GM19238 (cell line): ENCODE measurements at regions not wholly inside any gene's neighbourhood (a gene's known extent, or its start where the extent isn't known, plus 50 kb on each side); places are given as distances from the start of the nearest gene placed in this dataset.
A peak's percentile ranks its signal among the peaks of the same experiment; 100 is the strongest.

Experiments used
- DNase-seq: peaks from one replicate; pipeline ENCODE4 v3.0.0; 2011; ENCODE audit warnings: low spot score; ENCODE audit not compliant: insufficient read length

DNA sequence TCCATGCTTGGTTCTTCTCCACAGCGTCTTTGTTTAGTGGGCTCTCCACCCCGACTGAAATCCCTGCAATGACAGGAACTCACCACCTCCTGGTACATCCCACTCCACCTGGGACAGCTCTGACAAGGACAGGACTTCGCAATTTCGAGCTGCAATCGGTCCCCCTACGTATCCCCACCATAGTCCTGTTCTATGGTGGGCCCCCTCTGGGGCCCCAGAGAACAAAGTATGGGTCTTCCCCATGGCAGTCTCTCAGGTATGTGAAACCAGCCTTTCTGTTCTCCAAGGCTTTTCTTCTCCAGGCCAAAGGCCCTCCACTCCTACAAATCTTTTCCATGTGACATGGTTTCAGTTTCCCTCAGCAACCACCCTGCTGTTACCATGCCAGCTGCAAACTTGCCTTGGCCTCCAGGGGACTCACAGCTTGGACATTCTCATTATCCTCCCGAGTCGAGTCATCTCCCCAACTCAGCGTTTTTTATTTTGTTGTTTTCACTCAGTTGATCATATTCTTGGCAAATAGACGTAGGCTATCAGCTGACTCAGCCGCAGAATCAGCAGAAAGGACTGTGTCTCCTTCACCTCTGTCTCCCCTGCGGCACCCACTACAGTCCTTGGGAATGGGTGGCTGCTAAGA lies 233.3 kb downstream of the OPA1 start:
- DNase-seq = no peak

DNA sequence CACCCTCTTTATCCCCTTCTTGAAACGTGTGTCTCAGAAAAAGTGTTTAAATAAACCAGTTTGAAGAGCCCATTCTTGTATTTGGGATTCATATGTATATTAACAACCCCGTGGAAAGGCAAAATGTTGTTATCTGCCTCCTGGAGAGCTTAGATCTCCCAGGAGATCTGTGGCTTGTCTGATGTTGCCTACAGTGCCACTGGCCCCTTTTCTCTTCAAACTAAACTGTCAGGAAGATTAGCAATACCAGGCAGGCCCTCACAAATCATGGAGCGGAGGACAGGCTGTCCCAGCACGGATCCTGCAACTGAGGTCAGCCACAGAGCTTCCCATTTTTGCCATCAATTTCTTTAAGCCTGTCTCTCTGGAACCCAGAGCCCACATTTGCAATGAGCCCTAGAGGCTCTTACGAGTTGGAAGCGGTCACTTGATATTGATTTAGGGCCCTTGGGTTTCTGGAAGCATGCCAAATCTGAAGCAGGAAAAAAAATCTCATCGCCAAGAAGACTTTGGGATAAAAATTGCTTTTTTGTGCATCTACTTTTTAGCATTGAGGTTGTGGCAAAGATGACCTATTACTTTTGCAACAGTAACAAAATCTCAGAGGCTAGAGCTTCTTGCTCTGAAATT lies 234.1 kb downstream of the OPA1 start:
- DNase-seq = no peak

DNA sequence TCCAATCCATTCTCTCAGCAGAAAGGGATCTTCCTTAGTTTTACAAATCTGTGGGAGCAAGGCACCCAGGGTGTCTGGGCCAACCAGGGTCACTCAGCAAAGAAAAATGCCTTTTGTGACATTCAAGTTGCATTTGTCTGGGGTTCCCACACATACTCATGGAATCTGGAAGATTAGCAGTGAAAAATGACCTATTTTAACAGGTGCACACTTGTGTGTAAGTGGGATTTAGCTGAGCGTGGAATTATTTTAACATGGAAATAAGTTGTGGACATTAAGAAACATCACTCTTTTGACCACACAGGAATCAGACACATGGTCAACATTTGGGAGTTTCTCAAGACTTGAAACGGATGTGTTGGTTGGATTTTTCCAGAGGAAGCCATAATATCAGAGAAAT lies 234.9 kb downstream of the OPA1 start:
- DNase-seq = no peak

DNA sequence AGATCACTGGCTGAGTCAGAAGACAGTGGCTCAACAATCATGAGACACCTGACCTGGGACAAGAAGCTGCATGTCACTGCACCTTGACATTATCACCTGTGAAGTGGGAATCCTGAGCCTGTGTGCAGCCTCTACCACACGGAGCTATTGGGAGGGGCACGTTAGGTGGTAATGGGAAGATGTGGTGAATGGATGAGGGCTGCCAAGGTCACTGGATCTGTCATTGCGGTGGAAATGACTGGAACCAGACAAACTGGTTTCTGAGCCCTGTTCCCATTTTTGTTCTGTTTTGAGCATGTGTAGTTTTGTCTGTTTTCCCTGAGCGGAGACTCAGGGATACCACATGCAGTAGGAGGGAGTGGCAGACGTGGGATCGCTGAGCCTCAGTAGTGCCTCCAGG lies 235.5 kb downstream of the OPA1 start:
- DNase-seq = no peak

DNA sequence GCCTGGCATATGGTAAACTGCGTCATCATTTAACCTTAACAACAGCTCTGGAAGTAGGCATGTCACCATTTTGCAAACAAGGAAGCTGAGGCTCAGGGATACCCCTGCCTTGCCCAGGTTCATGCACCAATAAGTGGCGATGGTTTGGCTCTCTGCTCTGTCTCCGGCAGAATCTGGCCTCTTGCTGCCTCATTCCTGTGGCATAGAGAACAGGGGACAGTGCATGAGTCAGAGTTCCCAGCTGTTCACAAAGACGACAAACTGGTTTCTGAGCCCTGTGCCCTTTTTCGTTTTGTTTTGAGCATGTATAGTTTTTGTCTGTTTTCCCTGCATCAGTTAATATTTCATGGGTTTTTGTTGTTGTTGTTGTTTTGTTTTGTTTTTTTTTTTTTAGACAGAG lies 236.8 kb downstream of the OPA1 start:
- no peak for DNase-seq

DNA sequence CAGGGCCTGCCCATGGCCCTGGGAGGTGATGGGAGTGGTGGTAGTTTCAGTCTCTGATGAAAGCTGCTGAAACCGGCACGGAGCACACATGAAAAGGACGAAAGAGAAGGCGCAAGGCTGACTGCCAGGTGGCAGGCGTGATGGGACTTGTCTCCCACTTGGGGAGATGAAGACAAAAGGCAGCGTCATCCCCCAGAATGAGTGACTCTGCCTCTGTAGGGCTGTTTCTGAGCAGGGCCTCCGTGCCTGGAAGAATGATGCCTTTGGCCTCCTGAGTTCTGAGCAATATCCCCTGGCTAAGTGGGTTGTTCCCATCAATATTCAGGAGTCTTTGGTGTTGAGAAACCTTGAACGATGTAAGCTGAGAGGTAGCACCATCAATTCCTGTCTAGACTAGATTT lies 237.8 kb downstream of the OPA1 start:
- no peak for DNase-seq

DNA sequence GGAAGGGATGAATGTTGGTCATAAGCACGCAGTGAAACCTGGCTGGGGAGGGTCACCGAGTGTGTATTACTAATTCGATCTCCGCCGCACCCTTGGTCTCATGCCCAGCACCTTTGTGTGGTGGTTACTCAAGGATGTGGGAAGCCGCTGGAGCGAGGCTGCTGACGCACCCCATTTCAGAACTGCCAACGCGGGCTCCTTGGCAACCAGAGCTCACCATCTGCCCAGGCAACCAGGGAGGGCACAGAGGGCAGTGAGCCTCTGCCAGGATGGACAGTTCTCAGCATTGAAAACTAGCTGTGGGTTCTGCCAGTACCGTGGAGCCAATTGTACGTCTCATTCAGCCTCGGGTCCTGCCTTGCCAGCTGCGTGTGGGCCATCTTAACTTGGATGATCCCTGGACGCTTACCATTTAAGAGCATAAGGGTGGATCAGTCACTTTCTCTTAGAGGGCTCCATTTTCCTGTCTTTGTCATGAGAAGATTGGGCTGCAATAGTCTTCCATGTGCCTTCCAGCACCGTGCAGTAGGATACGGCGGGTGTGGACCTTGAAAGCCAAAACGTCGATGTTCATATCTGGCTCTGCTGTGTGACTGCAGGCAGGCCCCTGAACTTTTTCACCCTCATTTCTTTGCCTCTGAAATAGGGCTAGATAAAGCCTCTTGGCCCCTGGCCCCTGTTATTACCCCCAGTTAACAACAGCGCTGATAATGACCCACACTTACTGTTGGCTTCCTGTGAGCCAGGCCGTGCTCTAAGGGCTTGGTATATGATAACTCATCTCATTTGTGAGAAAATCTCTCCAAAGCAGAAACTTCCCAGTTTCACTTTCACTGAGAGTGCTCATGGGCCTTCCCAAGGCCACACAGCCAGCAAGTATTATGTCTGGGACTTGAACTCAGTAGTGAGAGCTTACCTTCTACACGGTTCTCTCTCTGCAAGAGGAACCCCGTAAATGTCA lies 238.8 kb downstream of the OPA1 start:
- peak; percentile 9 for DNase-seq

DNA sequence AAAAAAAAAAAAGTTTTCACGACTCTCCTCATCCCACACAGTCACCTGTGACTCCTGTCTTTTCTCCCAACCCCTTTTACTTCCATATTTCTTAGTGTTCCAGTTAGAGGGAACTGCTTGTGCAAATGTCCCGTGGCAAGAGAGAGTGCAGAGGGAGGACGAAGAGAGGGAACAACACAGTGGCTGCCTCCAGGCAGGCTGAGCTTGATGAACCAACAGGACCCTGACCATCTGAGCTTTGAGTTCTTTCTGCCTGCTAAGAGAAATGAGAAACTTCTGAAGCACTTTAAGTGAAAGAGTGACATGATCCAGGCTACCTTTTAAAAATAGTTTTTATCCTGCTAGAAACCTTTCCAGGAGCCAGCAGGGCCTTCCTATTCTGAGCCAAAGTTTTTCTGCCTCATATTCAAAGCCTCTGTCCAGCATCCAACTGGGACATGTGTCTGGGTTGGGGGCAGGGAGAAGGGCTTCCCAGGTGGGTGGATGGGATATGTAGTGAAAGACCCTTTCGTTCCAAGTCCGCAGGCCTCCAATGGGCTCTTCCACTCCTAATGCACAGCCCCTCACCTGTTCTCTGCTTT lies 239.9 kb downstream of the OPA1 start:
- no peak for DNase-seq

DNA sequence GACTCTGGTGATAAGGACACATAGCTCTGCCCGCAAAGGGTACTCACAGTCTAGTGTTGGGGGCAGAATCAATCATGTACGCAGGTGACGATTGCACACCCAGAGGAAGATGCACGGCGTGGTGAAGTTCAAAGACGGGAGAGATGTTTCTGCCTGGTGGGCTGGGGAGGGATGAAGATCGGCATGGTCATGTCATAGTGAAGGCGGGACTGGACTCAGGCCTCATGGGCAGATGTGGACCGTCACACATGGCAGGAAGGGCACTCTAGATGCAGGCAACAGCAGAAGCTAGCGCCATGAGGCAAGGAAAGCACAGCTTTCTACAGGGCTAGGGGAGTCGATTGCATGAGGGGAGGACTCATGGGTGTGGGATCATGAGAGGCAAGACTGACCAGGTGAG lies 240.6 kb downstream of the OPA1 start:
- no peak for DNase-seq

DNA sequence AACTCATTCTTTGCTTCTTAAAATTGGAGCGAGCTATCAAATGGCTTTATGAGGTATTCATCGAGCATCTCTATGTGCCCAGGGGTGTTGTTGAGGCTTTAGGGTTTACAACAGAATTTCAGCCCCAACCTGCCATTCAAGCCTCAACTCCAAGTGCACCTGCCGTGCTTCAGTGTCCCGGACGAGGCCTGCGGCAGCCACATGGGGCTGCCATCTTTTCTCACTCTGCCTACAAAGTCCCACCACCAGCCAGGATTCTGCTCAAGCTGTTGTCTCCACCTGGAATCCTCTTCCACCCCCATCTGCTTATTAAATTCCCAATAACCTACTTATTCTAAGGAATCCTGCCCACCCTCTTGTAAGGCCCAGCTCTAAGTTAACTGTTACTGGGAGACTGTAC lies 242.4 kb downstream of the OPA1 start:
- no peak for DNase-seq

DNA sequence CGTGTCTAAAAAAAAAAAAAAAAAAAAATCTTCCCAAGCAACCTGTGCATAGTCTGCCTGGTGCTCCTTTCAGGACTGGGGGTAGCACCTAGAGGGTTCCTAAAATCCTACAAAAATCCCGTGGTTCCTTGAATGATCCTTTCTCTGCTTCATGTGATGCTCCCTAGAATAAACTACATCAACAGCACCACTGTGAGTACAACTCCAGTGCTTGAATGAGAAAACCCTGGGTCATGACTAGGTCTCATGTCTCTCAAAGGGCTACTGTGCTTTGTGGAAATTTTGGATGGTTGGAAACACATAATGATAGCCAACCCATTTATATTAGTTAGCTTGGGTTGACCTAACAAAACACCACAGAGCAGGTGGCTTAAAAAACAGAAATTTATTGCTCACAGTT lies 243.5 kb downstream of the OPA1 start:
- no peak for DNase-seq

DNA sequence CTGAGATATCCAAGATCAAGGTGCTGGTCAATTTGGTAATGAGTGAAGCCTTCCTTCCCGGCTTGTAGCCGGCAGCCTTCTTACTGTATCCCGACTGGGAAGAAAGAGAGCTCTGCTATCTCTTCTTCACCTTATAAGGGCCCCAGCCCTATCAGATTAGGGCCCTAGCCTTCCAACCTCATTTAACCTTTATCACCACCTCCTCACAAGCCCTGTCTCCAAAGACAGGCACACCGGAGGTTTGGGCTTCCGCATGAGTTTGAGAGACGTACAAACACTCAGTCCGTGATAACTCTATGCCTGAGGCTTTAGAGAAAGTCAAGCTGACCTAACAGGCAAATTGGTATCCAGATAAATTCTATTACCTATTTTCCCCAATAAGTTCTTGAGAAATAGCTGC lies 243.9 kb downstream of the OPA1 start:
- DNase-seq = no peak

DNA sequence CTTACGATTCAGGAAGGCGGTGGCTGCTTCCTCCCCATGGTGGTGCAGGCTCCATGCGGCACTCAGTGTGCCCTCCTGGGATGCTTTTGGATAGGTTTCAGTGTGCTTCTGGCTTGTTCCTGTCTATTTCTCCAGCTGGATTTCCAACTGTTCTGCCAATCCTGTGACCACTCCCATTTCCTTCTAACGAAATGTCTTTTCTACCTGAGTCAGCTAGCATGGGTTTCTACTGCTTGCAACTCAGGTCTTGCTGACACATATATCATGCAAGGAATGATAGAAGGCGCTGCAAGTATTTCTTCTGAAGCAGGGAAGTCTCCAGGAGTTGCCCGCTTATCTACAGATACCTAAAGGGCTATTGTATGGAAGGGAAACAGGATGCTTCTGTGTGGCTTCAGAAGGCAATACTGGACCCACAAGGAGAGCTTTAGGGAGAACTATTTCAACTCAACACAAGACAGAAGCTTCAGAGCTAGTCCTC lies 244.4 kb downstream of the OPA1 start:
- no peak for DNase-seq

DNA sequence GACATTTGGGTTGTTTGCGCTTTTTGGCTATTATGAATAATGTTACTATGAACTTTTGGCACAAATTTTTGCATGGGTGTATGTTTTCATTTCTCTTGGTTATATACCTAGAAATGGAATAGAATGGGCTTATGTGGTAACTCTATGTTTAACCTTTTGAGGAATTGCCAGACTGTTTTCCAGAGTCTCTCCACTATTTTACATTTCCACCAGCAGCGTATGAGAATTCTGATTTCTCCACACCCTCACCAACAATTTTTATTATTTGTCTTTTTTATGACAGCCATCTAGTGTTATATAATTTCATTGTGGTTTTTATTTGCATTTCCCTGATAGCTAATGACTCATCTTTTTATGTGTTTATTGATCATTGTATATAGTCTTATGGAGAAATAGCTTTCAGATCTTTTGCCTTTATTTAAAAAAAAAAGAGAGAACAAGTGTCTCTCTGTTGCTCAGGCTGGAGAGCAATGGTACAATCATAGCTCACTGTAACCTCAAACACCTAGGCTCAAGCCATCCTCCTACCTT lies 247.2 kb downstream of the OPA1 start:
- no peak for DNase-seq

DNA sequence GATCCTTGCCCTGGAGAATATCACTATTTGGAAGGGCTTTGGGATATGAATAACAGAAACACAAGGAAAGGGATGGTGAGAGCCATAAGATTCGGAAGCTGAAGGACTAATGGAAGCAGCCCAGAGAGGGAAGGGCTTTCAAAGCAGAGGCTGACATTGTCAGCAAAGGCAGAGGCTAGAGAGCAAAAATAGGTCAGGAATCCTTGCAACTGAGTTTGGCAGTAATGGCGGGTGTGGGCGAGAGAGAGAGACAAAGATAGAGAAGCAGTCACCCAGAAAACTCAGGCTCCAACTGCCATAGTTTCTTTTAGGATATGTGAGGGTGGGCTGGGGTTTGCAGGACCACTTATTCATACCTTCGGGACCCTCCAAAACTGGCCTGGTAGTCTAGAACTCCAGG lies 248.6 kb downstream of the OPA1 start:
- no peak for DNase-seq

DNA sequence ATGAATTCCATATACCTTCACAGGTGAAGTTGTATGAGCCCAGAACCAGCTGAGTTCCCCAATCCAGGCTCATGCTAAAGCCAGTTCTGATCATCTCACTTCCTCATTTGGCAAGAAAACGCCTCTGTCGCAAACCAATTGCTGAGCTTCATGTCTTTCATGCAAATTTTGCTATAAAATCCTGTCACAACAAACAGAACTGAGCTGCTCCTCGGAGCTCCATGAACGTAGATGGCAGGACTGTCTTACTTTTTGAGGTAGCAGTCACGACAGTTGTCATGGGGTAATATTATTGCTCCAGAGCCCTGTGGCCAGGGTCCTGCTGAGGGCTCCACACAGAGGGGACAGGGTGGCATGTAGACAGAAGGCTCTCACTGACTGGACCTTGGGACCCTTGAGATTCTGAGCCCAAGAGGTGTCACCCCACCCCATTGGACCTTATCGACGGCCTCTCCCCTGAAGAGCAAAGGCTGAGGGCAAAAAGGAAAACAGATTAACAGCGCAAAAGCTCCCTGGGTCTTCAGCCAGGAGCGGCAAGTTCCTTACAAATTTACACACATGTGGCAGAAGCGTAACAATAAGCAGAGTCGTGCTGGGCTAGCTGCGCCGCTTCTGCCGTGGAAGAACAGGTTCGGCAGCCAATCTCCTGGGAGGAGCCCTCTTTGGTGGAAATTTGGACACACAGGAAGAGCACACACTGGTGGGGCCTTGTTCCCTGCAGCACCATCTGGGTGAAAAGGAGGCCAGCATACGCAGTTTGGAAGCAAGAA lies 249.2 kb downstream of the OPA1 start:
- peak; percentile 46 for DNase-seq

DNA sequence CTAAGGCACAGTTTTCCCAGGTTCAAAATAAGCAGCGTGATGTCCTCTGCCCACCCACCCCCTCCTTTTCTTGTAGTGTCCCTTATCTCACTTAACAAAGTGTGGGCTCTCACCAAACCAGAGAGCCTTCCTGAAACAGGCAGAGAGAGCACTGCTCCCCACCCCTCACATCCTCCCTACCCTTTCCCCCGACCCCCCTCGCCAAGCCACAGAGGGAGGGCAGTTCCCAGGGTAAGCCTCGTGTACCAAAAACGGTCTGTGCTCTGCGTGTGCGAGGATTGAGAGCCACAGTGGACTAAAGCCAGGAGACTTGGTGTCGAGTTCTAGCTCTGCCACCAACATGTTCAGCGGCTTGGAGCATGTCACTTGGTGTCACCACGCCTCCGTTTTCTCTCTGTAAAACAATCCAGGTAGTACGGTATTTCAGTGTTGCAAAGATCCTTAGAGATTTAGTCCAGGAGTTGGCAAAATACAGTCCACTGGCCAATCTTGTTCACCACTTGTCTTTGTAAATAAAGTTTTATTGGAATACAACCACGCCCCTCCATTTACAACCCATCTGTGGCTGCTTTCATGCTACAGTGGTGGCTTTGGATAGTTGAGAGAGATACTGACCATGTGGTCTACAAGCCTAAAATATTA lies 249.9 kb downstream of the OPA1 start:
- no peak for DNase-seq

DNA sequence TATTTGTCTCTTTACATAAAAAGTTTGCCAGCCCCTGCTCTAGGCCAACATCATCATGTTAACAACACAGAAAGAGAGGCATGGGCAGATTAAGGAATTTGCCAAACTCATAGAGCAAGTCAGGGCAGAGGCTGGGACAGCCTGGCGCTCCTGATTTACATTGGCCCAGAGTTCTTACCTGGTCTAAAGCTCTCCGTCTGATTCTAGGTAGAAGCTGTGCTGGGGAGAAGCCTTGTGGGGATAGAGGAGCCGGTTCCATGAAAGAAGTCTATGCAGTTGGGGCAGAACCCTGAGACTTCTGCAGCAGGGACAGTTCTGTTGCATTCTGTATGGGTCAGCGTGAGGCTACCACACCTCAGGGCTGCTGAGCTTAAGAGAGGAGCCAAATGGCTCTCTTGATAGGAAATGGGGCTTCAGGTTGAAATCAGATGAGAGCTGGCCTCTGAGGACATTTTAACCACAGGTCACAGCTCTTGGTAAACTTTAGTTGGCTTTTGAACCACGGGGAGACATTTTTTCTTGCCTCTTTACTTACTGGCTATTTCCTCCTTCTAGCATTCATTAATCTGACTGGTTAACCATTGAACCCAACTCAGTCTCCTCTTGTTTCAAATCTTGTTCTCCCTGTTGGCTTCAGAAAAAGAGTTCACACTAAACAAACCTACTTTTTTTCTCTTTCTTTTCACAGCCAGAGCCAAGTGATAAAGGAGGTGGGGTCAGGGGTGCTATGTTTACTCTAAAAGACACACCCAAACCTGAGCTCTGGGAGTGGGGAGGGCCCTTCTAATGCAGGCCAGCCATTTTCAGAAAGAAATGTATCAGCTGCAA lies 250.7 kb downstream of the OPA1 start:
- peak; percentile 39 for DNase-seq

DNA sequence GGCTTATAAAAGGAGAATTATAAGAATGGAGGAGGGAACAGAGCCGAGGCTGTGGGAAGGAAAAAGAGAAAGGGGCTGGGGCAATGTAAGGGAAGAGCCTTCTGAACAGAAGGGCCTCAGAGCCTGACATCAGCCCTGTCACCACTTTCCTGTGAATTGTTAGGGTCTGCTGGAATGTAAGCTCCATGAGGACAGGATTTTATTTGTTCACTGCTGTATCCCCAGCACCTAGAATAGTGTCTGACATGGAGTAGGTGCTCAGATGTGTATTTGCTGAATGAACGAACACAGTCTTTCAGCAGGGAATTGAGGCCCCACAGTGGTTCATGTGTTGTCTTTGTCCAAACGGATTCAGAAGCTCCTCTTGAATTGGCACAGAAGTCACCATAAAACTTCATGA lies 251.5 kb downstream of the OPA1 start:
- DNase-seq = no peak

DNA sequence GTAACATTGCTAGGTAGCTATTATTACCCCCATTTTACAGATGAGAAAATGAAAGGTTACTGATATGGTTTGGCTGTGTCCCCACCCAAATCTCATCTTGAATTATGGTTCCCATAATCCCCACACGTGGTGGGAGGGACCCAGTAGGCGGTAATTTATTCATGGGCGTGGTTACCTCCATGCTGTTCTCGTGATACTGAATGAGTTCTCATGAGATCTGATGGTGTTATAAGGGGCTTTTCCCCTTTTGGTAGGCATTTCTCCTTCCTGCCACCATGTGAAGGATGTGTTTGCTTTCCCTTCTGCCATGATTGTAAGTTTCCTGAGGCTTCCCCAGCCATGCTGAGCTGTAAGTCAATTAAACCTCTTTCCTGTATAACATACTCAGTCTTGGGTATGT lies 252.1 kb downstream of the OPA1 start:
- no peak for DNase-seq
